Osteocyte (in vitro differentiated cells): ENCODE measurements at regions not wholly inside any gene's neighbourhood (a gene's known extent, or its start where the extent isn't known, plus 50 kb on each side); places are given as distances from the start of the nearest gene placed in this dataset.

Experiments used
- DNase-seq: peaks from one replicate; pipeline ENCODE4 v3.0.0; 2021; ENCODE audit warnings: mixed read lengths; ENCODE audit not compliant: unreplicated experiment; ENCODE audit errors: extremely low spot score
- H3K27ac Mint-ChIP-seq: one replicate; pipeline ENCODE4 v1.8.0; 2021; ENCODE audit warnings: mild to moderate bottlenecking, mixed read lengths; ENCODE audit not compliant: unreplicated experiment
- H3K27me3 Mint-ChIP-seq: one replicate; pipeline ENCODE4 v1.8.0; 2021; ENCODE audit warnings: mixed read lengths; ENCODE audit not compliant: unreplicated experiment
- H3K36me3 Mint-ChIP-seq: one replicate; pipeline ENCODE4 v1.8.0; 2021; ENCODE audit warnings: mixed read lengths; ENCODE audit not compliant: unreplicated experiment
- H3K4me1 Mint-ChIP-seq: one replicate; pipeline ENCODE4 v1.8.0; 2021; ENCODE audit warnings: mixed read lengths; ENCODE audit not compliant: unreplicated experiment
- H3K4me3 Mint-ChIP-seq: one replicate; pipeline ENCODE4 v1.8.0; 2021; ENCODE audit warnings: mild to moderate bottlenecking, moderate library complexity, mixed read lengths; ENCODE audit not compliant: unreplicated experiment
- H3K9me3 Mint-ChIP-seq: one replicate; pipeline ENCODE4 v1.8.0; 2021; ENCODE audit warnings: mixed read lengths; ENCODE audit not compliant: unreplicated experiment
- CTCF ChIP-seq: fragments of 200-600 bp; sonication (generic); IDR thresholded peaks from 2 replicates; pipeline ENCODE4 v1.5.0; 2021; ENCODE audit warnings: antibody characterized with exemption, mild to moderate bottlenecking, moderate library complexity

- H3K27ac Mint-ChIP-seq: no peak overlapping the region
- DNase-seq: no peak
- no peaks in the 10 kb centered on the region for H3K4me1 Mint-ChIP-seq
- no peak for TF ChIP-seq CTCF
- H3K27me3 Mint-ChIP-seq: no peaks in the 10 kb centered on the region
- no peak overlapping the region for H3K4me3 Mint-ChIP-seq
- no peaks in the 10 kb centered on the region for H3K36me3 Mint-ChIP-seq
- no peaks in the 10 kb centered on the region for H3K9me3 Mint-ChIP-seq
Observed at GRCh38 chr1:87673309-87673708, 344.6 kb downstream of the LMO4 start.

GRCh38 chr1:87673748-87674147 is 345.1 kb downstream of the LMO4 start:
- H3K4me1 Mint-ChIP-seq: no peaks in the 10 kb centered on the region
- H3K36me3 Mint-ChIP-seq: no peaks in the 10 kb centered on the region
- H3K9me3 Mint-ChIP-seq: no peaks in the 10 kb centered on the region
- H3K27me3 Mint-ChIP-seq: no peaks in the 10 kb centered on the region
- no peak for DNase-seq
- TF ChIP-seq CTCF: no peak
- H3K27ac Mint-ChIP-seq: no peak overlapping the region
- no peak overlapping the region for H3K4me3 Mint-ChIP-seq

DNA sequence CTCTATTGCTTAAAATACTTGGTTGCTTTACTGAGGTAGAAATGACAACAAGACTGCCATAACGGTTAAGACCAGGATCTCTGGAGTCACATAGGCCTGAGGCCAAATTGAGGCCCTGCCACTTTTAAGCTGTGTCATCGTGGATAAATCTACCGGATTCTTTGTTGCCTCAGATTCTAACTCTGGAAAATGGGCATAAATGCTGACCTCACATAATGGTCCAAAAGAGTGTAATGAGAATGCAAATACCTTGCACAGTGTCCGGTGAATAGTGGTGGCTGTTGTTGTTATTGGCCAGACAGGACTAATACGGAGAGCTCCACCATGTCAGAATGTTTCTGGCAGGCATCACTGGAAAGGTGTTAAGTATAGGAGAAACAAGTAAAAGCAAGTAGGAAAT is 346.1 kb downstream of the LMO4 start:
- Mint-ChIP-seq H3K4me1 (no peaks in the 10 kb centered on the region), H3K36me3 (no peaks in the 10 kb centered on the region), H3K27ac (no peak overlapping the region), H3K27me3 (no peaks in the 10 kb centered on the region), H3K9me3 (no peaks in the 10 kb centered on the region), H3K4me3 (no peak overlapping the region)
- no peak for DNase-seq
- no peak for TF ChIP-seq CTCF

DNA sequence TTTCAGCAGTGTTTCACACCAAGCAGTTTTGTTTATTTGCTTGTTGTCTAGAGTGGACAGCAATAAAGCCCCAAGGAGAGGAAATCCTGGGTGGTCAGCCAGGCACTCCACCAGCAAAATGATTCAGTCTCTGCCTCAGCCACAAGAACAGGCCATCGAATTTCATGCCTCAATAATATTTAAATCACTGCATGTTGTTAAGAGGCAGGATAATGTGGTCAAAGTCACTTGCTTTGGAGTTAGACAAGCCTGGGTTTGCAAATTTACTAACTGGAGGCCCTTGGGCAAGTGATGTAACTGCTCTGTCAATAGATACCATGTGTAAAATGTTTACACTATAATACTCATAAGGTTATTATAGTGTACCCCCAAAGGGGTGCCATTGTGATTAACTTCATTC is 349.6 kb downstream of the LMO4 start:
- Mint-ChIP-seq H3K4me3 (no peak overlapping the region), H3K27ac (no peak overlapping the region), H3K27me3 (no peaks in the 10 kb centered on the region), H3K4me1 (no peaks in the 10 kb centered on the region), H3K36me3 (no peaks in the 10 kb centered on the region), H3K9me3 (no peaks in the 10 kb centered on the region)
- no peak for TF ChIP-seq CTCF
- DNase-seq: no peak

GRCh38 chr1:87682565-87682964 is 353.9 kb downstream of the LMO4 start:
- no peak for TF ChIP-seq CTCF
- Mint-ChIP-seq H3K9me3 (no peaks in the 10 kb centered on the region), H3K36me3 (no peaks in the 10 kb centered on the region), H3K4me3 (no peak overlapping the region), H3K27ac (no peak overlapping the region), H3K27me3 (no peaks in the 10 kb centered on the region), H3K4me1 (no peaks in the 10 kb centered on the region)
- DNase-seq: no peak
